Stimulated activated CD8-positive, alpha-beta memory T cell treated with anti-CD3 and anti-CD28 coated beads, Interleukin-4, amount 100 ng/mL, for 24 hours (primary cell): ENCODE measurements at regions not wholly inside any gene's neighbourhood (a gene's known extent, or its start where the extent isn't known, plus 50 kb on each side); places are given as distances from the start of the nearest gene placed in this dataset.
"Not testable (repeated sequence)": the region's sequence is repeated elsewhere in the genome, so short reads cannot be mapped to it uniquely, and the experiment has no call there.

Experiments
- DNase-seq: peaks from one replicate; pipeline ENCODE4 v3.0.0-alpha.2; 2020; ENCODE audit warnings: low read depth

GRCh38 chr10:3955955-3956617, 171.1 kb upstream of the KLF6 start:
- DNase-seq = no peak

DNA sequence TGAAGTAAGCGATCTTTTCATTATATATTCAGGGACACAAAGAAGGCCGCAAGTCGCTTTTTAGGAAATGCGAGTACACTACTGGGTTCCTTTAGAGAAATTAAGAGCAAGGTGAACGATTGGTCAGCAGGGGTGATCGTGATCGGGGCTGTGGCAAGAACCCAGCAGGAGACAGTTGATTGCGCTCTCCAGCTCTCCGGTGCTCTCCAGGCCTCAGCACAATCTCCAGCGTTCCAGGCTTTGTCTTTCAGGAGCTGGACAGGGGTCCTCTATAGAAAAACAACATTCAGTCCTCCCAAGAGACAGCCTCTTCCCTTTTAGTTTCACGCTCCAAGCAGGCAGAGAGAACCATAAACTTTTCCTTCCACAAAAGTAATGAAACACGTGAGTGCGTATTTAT, 170.5 kb upstream of the KLF6 start:
- no peak for DNase-seq

GRCh38 chr10:3954615-3955014, 169.6 kb upstream of the KLF6 start:
- DNase-seq = no peak

DNA sequence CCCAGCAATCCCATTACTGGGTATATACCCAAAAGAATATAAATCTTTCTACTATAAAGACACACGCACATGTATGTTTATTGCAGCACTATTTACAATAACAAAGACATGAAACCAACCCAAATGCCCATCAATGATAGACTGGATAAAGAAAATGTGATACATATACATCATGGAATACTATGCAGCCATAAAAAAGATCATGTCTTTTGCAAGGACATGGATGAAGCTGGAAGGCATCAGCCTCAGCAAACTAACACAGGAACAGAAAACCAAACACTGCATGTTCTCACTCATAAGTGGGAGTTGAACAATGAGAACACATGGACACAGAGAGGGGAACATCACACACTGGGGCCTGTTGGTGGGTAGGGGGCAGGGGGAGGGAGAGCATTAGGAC, 169.0 kb upstream of the KLF6 start:
- not testable (repeated sequence) for DNase-seq

DNA sequence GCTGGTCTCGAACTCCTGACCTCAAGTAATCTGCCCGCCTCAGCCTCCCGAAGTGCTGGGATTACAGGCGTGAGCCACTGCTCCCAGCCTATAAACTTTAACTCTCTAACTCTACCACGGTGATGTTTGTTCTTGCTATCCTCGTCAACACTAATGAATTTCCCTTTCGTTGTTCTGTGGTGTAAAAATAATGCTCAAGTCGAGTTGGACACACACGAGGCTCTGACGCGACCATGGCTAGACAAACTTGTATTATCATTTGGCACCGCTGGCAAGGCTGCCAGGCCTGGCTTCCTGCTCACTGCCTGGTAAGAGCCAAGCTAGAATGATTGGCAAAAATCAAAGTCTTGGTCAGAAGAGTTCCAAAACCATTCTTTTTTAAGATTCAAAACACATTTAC, 167.0 kb upstream of the KLF6 start:
- no peak for DNase-seq

- DNase-seq = no peak
Measured at GRCh38 chr10:3950676-3951275, 165.8 kb upstream of the KLF6 start.

- DNase-seq = no peak
Measured at GRCh38 chr10:3949711-3950110, 164.7 kb upstream of the KLF6 start.

GRCh38 chr10:3948843-3949242, 163.8 kb upstream of the KLF6 start:
- DNase-seq = peak; percentile 43

GRCh38 chr10:3946234-3947229, 161.5 kb upstream of the KLF6 start:
- DNase-seq = no peak

DNA sequence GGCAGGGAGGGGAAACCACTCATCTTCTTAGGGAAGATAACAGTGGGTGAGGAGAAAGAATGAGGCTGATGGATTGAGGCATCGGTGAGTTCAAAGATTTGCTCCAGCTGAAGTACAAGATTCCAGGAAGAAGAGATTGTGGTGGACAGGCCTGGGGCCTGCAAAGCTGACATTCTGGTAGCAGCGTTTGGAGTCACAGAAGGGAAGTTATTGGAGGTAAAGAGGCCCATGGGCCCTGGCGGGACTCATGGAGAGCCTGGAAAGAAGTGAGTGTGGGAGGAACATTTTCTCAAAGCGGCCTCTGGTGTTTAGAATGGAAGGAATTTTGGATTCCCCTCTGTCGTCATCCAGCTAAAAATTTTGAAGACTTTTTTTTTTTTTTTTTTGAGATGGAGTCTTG, 160.0 kb upstream of the KLF6 start:
- no peak for DNase-seq

GRCh38 chr10:3944591-3944990, 159.6 kb upstream of the KLF6 start:
- DNase-seq = no peak

DNA sequence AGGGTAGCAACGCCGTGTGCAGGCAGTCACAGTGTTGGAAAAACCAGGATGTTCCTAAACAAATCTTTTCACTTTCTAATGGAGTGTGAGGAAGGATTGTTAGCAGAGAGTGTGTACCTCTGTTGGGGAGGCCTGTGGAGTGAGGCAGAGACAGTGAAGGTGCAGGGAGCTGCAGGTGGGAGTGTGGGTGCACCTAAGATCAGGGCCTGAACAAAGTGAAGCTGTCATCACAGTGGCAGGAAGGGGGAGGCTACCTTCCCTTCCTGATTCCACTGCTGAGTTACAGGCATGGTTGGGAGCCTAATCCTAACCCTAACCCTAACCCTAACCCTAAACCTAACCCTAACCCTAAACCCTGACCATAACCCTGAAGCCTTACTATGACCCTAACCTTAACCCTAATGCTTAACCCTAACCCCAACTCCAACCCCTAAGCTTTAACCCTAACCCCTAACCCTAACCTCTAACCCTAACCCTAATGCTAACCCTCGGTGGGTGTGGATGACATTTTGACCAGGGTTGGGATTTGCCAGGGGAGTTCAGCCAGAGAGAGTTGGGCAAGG, 158.8 kb upstream of the KLF6 start:
- no peak for DNase-seq

- no peak for DNase-seq
Measured at GRCh38 chr10:3942937-3943489, 158.0 kb upstream of the KLF6 start.

DNA sequence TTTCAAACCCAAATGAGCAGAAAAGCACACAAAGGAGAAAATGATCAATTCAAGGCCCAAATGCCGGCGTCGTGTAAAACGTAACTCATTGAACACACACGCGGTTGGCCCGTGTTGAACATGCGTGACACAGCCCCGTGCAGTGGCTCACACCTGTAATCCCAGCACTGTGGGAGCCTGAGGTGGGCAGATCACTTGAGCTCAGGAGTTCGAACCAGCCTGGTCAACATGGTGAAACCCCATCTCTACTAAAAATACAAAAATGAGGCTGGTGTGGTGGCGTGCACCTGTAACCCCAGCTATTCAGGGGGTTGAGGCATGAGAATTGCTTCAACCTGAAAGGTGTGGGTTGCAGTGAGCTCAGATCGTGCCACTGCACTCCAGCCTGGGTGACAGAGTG, 156.7 kb upstream of the KLF6 start:
- no peak for DNase-seq

DNA sequence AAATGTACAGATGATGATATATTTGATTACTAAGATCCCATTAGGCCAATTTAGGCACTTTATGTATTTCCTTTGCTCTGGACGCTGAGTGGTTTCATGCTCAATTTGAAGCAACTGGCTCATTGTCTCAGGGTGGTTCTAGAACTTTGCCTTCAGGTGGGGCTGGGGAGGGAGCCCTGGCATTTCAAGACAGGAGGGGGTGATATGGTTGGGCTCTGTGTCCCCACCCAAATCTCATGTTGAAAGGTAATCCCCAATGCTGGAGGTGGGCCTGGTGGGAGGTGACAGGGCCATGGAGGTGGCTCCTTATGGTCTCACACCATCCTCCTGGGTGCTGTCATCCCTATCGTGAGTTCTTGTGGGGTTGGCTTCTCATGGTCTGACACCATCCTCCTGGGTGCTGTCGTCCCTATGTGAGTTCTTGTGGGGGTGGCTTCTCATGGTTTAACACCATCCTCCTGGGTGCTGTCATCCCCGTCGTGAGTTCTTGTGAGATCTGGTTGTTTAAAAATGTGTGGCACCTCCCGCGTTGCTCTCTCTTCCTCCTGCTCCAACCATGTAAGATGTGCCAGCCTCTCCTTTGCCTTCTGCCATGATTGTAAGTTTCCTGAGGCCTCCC, 151.5 kb upstream of the KLF6 start:
- DNase-seq = no peak

GRCh38 chr10:3935933-3936359, 150.9 kb upstream of the KLF6 start:
- no peak for DNase-seq

GRCh38 chr10:3935141-3935540, 150.1 kb upstream of the KLF6 start:
- peak; percentile 58 for DNase-seq

GRCh38 chr10:3933733-3934132, 148.7 kb upstream of the KLF6 start:
- DNase-seq = no peak

GRCh38 chr10:3932597-3933375, 147.8 kb upstream of the KLF6 start:
- no peak for DNase-seq

GRCh38 chr10:3931901-3932300, 146.9 kb upstream of the KLF6 start:
- DNase-seq = no peak

- no peak for DNase-seq
Measured at GRCh38 chr10:3931224-3931623, 146.2 kb upstream of the KLF6 start.
